NCI-H774 (cell line): ENCODE measurements at regions not wholly inside any gene's neighbourhood (a gene's known extent, or its start where the extent isn't known, plus 50 kb on each side); places are given as distances from the start of the nearest gene placed in this dataset.
"Not testable (repeated sequence)": the region's sequence is repeated elsewhere in the genome, so short reads cannot be mapped to it uniquely, and the experiment has no call there.

ENCODE experiments used
- DNase-seq: peaks from one replicate; lab custom pipeline; 2025; lab: John Stamatoyannopoulos, UW

GRCh38 chr9:745761-746380, 95.6 kb upstream of the DMRT1 start:
- DNase-seq: no peak

DNA sequence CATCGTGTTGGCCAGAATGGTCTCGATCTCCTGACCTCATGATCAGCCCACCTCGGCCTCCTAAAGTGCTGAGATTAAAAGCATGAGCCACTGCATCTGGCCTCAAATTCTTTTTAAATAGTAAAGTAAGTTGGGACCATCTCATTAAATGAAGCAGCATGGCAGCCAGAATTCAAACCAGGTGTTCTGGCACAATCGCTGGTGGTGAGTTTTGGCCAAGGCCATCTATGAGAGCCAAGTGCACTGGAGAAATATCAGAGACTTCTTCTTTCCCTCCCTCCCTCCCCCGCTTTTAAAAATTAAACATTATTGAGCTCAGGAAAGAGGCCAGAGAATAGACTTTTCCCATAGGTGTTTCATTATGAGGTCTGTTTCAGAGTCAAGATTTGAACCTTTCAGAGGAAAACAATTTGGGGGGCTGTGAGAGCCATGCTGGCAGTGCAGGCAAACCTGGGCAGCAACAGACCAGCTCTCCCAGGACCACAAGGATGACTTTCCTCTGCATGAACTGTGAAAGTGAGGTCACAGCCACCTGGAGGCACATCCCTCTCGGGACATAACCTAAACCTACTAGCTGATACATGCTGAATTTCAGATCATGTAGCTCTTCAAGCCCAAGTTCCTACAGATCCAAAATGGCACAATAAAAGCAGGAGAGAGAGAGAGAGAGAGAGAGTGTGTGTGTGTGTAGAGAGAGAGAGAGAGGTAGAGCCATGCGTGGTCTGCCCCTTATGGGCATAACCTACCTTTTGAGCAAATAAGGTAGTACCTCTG, 94.6 kb upstream of the DMRT1 start:
- no peak for DNase-seq

GRCh38 chr9:747567-747966, 93.9 kb upstream of the DMRT1 start:
- no peak for DNase-seq

DNA sequence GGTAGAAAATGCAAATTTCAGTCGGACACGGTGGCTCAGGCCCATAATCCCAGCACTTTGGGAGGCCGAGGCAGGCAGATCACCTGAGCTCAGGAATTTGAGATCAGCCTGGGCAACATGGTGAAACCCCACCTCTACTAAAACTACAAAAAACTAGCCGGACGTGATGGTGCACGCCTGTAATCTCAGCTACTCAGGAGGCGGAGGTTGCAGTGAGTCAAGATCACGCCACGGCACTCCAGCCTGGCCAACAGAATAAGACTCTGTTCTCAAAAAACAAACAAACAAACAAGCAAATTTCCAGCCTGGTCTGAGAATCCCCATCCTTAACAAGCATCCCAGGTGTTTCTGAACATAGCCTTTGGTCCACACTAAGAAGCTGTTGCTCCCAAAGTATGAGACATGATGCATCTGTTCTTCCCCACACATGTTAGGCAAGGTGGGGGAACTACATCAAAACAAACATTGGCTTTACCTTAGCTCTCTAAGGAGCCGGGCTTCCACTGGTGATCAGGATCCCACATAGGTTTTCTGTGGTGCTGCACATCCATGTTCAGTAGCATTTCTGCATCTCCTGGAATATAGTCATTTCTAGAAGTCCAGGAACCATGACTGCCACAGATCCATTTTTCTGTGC, 92.5 kb upstream of the DMRT1 start:
- no peak for DNase-seq

- no peak for DNase-seq
Measured at GRCh38 chr9:749716-750115, 91.8 kb upstream of the DMRT1 start.

- DNase-seq: no peak
Measured at GRCh38 chr9:750249-750967, 91.1 kb upstream of the DMRT1 start.

DNA sequence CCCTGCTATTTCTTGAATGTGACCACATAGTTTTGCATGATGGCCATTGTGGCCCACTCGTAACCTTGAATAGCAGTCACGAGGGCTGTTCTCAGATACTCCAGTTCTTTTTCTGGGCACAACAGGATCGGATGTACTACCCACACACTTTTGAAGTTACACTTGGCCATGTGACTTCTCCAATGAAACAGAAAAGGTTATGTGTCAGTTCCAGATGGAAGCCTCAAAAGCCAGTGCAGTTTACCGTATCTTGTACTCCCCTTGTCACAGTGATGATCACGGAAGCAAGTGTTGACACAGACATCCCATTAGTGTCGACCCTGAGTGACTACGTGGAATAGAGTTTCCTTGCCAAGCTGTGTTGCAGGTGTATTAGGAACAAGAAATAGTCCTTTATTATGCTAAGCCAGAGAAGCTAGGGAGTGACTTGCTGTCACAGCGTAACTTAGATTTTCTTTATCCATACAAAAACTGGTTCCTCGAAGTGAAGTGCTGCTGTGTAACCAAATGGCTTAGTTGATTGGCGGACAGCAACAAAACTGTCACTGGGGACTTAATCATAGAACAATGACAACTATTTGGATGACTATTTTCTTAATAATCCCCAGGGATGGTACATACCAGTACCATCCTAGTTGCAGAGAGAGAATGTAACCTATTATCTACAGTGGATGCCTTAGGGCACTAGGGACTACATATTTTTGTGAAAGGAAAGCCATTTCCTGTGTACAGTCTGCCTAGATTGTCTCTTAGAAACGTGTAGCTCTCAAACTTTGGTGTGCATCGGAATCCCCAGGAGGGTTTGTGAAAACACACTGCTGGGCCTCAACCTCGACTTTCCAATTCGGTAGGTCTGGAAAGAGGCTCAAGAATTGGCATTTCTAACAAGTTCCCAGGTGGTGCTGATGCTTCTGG, 90.1 kb upstream of the DMRT1 start:
- DNase-seq: no peak

GRCh38 chr9:752201-752600, 89.3 kb upstream of the DMRT1 start:
- DNase-seq: no peak

DNA sequence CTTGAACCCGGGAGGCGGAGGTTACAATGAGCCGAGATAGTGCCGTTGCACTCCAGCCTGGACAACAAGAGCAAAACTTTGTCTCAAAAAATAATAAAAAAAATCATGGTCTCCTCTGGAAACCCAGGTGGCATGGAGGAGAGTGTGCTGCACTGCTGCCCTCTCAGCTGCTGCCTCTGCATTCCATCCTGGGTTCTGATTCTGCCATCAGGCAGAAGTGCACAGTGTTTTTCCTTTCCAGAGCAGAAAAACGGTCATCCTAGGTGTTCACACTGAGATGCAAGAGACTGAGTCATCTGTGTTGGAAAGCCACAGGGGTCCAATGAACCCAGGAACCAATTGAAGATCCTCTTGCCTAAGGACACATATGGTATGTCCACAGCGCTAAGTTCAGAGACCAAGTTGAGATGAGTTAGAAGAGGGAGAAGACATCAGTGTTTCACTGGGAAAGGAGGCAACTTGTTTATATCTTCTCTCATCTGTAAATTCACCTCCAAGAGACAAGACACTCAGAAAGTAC, 88.8 kb upstream of the DMRT1 start:
- no peak for DNase-seq

GRCh38 chr9:753734-754133, 87.8 kb upstream of the DMRT1 start:
- not testable (repeated sequence) for DNase-seq

DNA sequence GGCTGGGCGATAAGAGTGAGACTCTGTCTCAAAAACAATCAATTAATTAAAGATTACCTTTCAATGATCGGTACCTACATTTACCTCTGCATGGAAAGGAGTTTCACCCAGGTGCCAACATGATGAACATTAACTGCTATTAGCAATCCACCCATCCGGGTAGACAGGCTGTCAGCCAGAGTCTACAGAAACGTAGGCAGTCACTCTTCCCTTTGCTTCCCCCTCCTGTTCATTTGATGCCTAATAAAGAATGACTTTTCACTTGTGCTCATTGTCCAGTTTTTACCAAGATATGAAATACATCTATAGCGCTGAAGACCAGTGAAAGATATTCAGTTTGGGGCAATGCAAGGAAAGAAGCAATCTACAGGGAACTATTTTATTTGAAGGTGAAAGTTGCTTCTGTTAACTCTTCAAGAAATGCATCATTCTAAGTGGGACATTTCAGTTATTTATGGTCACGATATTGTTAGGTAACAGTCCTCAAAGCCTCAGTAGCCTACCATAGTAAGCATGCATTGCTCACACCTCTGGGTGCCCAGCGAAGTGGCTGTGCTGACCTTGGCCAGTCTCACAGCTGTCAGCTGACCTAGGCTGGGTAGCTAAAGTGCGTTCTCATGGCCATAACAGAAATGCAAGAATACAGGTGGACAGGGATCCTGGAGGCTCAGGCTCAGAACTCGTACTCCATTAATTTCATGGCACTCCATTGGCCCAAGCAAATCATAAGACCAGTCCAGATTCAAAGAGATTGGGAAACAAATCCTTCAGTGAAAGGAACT, 87.2 kb upstream of the DMRT1 start:
- DNase-seq: no peak

DNA sequence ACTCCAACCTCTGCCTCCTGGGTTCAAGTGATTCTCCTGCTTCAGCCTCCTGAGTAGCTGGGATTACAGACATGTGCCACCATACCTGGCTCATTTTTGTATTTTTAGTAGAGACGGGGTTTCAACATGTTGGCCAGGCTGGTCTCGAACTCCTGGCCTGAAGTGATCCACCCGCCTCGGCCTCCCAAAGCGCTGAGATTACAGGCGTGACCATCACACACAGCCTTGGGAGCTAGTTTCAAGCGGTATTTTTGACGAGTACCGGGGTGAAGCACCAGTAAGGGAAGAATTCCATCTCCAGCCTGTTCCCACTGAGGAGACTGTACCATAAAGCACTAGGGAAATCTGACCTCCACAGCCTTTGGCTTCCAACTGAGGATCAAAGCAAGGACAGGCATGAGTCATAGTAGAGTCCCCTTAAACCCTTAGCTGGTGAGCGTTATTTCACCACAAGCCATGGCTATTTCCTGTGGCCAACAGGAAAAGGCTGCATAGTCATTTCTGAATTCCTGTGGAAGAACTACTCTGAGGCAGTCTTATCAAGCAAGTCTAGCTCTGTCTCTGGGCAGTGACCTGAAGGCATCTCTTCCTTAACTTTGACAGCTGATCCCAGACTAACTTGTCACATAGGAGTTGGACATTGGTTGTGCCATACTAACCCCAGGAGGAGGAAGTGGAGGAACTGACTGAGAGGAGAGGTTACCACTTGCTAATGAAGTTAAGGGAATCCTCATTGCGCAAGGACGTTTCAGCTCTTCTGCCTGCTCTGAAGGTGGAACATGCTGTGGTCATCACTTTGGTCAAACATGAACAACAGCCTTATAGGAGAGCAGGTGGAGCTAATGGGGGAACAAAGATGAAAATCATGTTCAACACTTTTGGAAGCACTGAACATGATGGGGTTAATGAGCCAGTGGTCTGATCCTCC, 85.8 kb upstream of the DMRT1 start:
- no peak for DNase-seq

DNA sequence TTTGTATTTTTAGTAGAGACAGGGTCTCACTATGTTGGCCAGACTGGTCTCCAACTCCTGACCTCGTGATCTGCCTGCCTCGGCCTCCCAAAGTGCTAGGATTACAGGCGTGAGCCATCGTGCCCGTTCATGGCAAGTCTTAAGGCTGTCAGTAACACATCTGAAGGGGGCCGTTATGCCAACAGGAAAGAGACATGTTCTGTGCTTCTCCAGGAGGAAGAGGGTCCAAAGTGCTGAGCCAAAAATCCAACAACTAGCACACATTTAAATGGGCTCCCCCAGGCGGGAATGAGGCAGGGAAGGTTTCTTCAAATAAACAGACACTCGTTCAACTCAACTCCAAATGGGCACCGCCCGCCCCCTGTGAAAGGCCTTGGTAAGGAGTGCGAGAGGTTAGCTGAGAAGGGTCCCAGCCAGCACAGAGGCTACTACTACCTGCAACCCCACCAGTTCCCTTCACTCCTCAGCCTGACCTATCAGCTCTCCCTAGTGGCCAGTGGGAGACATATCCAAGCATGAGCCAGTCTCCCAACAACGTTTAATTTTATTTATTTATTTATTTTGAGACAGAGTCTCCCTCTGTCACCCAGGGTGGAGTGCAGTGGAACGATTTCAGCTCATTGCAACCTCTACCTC, 84.1 kb upstream of the DMRT1 start:
- DNase-seq: no peak

DNA sequence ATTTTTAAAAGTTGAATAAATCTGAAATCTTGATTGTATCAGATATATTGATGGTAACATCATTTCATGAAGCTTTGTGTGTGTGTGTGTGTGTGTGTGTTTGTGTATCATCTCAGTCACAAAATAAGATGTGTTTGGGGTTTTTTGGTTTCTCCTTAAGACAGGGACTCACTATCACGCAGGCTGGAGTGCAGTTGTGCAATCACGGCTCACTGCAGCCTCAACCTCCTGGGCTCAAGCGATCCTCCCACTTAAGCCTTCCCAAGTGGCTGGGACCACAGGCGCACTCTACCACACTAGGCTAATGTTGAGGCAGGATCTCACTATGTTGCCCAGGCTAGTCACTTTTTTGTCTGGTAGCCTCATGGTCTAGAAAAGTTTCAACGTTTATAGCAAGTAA, 83.4 kb upstream of the DMRT1 start:
- DNase-seq: no peak

- no peak for DNase-seq
Measured at GRCh38 chr9:759541-759940, 82.0 kb upstream of the DMRT1 start.

DNA sequence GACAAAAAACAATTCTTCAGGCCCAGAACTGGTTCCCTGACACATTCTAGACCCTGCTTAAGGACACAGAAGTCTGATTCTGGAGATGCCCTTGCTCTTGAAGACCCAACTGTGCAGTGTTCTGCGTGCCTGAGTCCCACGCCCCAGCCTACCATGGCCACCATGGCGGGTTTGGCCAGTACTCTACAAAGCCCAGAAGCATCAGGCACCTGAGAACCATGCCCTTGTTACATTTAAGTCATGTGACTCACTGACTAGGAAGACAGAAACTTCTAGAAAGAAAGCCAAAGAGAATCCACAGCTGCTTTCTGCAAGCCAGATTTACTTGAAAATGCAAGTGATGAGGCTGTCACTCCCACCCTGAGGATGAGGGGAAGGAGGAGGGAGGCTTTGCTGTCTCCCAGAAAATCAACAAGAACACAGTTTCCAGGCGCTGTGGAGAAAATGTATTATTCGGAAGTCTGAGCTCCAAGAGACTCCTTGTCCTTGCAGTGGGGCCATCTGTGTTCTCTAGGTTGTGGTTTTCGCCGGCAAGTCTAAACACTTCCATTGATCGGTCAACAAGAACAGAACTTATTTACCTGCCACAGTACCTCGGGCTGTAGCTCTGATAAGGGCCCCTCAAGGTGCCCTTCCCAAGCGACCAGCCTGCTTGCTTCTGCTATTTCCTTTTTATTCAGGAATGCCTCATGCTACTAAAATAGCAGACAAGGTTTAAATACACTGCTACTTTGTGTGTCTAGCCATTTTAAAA, 81.3 kb upstream of the DMRT1 start:
- no peak for DNase-seq

- DNase-seq: no peak
Measured at GRCh38 chr9:761176-761792, 80.2 kb upstream of the DMRT1 start.
